Stimulated activated CD4-positive, alpha-beta T cell treated with anti-CD3 and anti-CD28 coated beads, Interleukin-4, amount 100 ng/mL, for 48 hours (primary cell): ENCODE measurements at regions not wholly inside any gene's neighbourhood (a gene's known extent, or its start where the extent isn't known, plus 50 kb on each side); places are given as distances from the start of the nearest gene placed in this dataset.
"Not testable (repeated sequence)": the region's sequence is repeated elsewhere in the genome, so short reads cannot be mapped to it uniquely, and the experiment has no call there.

Experiments
- DNase-seq, 2 donors: peaks; one replicate each; pipeline ENCODE4 v3.0.0-alpha.2; 2020; ENCODE audit warnings: low read depth in 2 of 2

DNA sequence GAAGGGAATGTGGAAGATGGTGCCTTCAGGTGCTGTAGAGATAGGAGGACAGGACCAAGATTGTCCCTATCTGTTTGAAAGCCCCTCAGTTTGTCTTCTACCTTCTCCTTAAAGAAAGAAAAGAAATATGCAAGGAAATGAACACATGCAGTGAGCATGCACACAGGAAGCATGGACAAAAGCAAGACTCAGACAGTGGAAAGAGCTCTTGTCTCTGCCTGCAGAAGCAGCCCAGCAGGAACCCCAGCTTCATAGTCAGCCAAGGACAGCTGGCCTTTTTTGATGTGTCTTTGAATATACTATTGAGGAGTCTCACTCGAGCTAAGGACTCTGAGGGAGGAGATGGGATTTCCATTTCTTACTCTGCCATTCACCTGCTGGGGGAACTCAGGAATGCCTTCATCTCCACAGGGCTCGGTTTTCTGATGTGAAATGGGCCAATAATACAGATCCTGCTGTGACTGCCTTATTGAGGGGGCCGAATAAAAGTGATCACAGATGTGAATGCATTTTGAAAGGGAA lies 132.5 kb upstream of the ADRA1B start:
- no peak for DNase-seq

GRCh38 chr5:159784993-159785392 lies 131.3 kb upstream of the ADRA1B start:
- DNase-seq, result no peak

GRCh38 chr5:159785656-159786055 lies 130.6 kb upstream of the ADRA1B start:
- no peak for DNase-seq

DNA sequence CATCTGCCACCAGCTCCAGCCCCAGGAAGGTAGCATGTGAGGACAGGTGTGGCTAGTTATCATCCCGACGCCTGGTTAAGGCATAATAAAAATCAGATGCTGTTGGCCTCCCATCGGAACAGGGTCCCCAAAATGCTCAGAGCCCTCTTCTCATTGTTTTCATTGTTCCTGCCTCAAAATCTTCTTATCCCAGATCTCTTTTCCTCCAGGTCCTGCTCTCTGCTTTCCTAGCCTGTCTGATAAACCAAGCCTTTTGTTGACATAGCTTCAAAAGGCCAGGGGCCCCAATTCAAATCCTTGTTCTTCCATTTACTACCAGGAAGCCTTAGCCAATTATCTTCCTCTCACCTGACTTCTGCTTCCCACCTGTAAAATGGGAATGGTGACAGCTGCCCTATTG lies 130.1 kb upstream of the ADRA1B start:
- DNase-seq, result no peak

DNA sequence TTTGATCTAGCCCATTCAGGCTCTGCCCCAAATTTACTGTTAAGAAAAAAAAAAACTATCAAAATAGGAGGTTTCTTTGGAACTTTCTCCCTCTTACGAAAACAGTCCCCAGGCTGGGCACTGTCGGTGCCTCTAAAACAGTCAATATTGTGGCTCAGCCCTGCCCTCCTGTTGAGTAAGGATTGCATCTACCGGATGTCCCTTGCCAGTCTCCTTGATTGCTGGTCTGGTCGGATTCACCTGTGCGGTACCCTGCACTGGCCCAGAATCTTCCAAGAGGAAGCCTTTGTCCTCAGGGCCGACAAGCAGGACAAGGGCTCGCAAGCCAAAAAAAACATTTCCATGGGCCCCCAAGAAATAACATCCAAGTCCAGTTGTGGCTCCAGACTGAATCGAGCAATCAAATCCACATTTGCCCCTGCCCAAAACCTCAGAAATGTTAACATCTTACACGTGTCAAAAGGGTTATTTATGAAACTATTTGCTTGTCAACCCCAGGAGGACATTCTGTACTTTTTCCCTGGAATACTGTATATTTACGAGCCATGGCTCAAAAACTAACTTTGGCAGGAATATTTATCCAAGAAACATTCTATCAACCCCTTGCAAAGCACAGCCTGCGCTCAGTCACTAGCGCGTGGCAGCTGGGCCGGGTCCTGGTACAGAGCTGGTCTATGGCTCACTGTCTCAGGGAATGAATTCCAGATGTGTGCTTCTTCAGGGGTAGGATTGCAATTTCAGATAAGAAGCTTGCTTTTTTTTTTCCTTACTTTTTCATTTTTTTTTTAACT lies 129.2 kb upstream of the ADRA1B start:
- no peak for DNase-seq

DNA sequence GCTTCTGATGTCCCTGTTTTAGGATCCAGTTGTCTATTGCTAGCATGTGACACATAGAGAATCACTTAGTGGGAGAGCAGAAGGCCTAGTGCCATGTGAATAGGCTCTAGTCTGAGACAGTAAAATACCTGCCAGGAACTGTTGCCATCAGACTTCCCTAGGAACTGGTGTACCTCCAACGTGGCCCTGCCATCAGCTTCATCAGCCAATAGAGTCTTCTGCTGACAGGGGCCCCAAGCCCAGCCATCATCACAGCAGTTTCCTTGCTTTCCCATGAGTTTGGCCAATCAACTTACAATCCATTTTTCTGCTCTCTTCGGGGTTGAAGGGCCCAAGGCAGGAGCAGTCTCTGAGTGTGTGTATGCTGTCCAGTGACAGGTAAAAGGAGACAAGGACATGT lies 128.4 kb upstream of the ADRA1B start:
- DNase-seq, result no peak

GRCh38 chr5:159788835-159789331 lies 127.4 kb upstream of the ADRA1B start:
- no peak for DNase-seq

DNA sequence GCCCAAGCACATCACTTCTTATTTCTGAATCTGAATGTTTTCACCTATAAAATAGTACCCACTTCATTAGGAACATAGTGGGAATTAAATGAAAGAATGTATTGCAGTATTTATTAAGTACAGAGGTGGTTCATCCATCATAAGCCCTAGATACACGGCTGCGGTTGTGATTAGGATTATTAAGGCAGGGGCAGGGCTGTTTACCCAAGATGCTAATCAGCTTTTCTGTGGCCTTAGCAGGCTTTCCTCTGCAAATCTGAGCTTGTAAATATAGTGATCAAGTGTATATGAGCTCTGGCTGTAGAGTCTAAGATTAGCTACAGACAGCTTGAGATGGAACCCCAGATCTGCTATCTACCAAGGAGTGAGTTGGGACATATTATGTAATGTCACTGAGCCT lies 124.1 kb upstream of the ADRA1B start:
- no peak for DNase-seq

- DNase-seq, result no peak
Observed at GRCh38 chr5:159797261-159797970, 118.9 kb upstream of the ADRA1B start.

GRCh38 chr5:159799701-159800100 lies 116.6 kb upstream of the ADRA1B start:
- no peak for DNase-seq

GRCh38 chr5:159800131-159800840 lies 116.0 kb upstream of the ADRA1B start:
- no peak for DNase-seq

- no peak for DNase-seq
Observed at GRCh38 chr5:159801303-159801702, 115.0 kb upstream of the ADRA1B start.

DNA sequence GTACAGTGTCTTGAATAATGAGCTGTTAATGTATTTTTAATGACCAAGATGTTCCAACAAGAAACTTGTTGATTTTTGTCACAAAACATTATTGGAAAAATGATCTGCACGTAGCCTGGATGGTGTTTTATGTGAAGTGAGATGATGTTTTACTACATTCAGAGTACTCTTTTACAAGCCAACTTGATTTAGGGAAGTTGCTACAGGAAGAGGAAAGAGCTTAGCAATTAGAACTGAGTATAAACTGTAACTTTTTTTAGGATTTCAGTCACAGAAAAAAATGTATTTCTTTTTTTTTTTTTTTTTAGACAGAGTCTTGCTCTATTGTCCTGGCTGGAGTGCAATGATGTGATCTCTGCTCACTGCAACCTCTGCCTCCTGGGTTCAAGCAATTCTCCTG lies 113.6 kb upstream of the ADRA1B start:
- DNase-seq, result no peak

GRCh38 chr5:159804121-159804520 lies 112.2 kb upstream of the ADRA1B start:
- DNase-seq, result no peak

GRCh38 chr5:159805021-159805420 lies 111.3 kb upstream of the ADRA1B start:
- no peak for DNase-seq

DNA sequence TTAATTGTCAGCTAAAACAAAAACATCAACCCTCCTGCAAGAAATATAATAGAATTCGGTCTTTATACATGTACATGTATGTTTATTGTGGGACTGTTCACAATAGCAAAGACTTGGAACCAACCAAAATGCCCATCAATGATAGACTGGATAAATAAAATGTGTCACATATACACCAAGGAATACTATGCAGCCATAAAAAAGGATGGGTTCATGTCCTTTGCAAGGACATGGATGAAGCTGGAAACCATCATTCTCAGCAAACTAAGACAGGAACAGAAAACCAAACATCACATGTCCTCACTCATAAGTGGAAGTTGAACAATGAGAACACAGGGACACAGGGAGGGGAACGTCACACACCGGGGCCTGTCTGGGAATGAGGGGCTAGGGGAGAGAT lies 109.1 kb upstream of the ADRA1B start:
- DNase-seq, result not testable (repeated sequence)

DNA sequence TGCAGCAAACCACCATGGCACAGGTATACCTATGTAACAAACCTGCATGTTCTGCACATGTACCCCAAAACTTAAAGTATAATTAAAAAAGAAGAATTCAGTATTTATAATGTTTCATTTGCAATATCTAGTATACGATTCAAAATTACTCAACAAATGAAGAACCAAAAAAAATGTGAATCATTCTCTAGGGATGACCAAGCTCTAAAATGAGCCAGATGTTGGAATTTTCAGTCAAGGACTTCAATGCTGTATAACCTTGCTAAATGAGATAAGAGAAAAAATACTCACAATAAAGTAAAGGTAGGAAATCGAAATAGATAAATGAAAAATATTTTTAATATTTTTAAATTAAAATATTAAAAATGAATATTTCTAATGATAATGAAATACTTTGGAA lies 108.7 kb upstream of the ADRA1B start:
- no peak for DNase-seq

DNA sequence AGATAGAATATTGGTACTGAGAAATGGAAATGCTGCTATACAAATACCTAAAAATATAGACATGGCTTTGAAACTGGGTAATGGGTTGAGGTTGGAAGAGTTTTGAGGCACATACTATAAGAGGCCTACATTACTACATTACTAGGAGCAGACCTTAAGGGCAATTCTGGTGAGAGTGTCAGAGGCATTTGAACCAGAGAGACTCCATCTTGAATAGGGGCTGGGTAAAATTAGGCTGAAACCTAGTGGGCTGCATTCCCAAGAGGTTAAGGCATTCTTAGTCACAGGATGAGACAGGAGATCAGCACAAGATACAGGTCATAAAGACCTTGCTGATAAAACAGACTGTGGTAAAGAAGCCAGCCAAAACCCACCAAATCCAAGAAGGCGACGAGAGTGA lies 104.6 kb upstream of the ADRA1B start:
- no peak for DNase-seq

- not testable (repeated sequence) for DNase-seq
Observed at GRCh38 chr5:159812759-159813158, 103.5 kb upstream of the ADRA1B start.

DNA sequence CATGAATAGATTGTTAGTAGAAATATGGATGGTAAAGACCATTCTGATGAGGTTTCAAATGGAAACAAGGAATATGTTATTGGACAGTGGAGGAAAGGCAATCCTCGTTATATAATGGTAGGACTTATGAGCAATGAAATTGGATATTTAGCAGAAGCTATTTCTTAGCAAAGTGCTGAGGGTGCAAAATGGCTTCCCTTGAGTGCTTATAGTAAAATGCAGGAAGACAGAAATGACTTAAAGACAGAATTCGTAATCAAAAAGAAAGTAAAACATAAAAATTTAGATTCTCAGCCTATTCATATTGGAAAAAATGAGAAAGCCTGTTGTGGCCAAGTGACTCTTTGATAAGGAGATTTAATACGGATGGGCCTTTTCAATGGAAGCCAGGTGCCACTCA lies 102.1 kb upstream of the ADRA1B start:
- no peak for DNase-seq

- DNase-seq, result no peak
Observed at GRCh38 chr5:159814805-159815585, 101.3 kb upstream of the ADRA1B start.
